ENCODE measurements at regions not wholly inside any gene's neighbourhood (a gene's known extent, or its start where the extent isn't known, plus 50 kb on each side); places are given as distances from the start of the nearest gene placed in this dataset.

DNA sequence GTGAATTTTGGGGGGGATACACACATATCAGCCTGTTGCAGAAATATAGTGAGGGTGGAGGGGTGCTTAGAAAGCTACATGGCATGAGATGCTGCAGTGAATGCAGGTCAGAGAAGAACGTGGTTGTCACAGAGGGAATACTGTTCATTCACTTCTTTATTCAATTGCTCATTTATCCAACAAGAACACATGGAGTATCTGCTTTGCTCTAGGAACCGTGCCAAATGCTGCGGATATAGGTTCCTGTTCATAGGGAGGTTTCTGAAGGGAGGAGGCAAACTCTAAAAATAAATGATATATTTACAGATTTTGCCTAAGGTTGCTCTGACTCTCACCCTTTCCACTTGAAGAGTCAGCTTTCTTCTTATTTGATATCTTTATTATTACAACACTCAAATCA, 444.3 kb upstream of the CLINT1 start:
- 46 to 69% methylated on average over 3 of the region's 3 CpGs for WGBS, 2 donors
- TF ChIP-seq CTCF (IDR thresholded peaks at IDR 0.05) (no peak), POLR2A (IDR thresholded peaks at IDR 0.05) (no peak)
- H3K4me3 ChIP-seq = no peak overlapping the region
- no peaks in the 10 kb centered on the region for H3K9me3 ChIP-seq
- DNase-seq = no peak
- no peaks in the 10 kb centered on the region for H3K4me1 ChIP-seq
- no peaks in the 10 kb centered on the region for H3K27me3 ChIP-seq
- no peaks in the 10 kb centered on the region for H3K36me3 ChIP-seq (ENCODE audit: low read depth, missing control alignments)
- intact Hi-C loops (cut with DNase I; ENCODE audit: low total_unique reads) = no loop called here
- H3K27ac ChIP-seq = no peak overlapping the region

- Histone ChIP-seq H3K4me3 (no peak overlapping the region), H3K4me1 (no peaks in the 10 kb centered on the region), H3K27ac (no peak overlapping the region), H3K36me3 (ENCODE audit: low read depth, missing control alignments) (no peaks in the 10 kb centered on the region), H3K9me3 (no peaks in the 10 kb centered on the region), H3K27me3 (no peaks in the 10 kb centered on the region)
- intact Hi-C loops (cut with DNase I; ENCODE audit: low total_unique reads) = no loop called here
- no peak for DNase-seq
- WGBS, 2 donors = 92 to 93% methylated on average over 2 of the region's 2 CpGs
- TF ChIP-seq POLR2A (IDR thresholded peaks at IDR 0.05) (no peak), CTCF (IDR thresholded peaks at IDR 0.05) (no peak)
These were observed 443.1 kb upstream of the CLINT1 start for GRCh38 chr5:158302029-158302428.

DNA sequence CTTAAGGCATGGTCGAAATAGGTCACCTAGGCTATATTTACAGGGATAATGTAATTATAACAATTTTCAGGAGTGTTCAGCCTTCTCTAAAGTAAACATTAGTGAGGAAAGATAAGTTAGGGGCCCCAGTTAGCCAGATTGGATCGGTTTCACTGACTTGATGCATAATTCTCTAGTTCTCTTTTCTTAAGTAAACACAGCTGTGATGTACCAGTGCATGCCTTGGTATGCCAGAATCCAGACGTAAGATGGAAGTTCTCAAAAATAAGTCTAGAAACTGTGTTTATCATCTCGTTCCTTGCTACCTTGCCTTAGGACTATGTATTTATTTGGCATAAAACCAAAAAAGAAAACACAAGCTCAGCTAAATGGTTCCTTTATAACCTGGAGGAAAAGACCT, 442.2 kb upstream of the CLINT1 start:
- Histone ChIP-seq H3K4me1 (no peaks in the 10 kb centered on the region), H3K27ac (no peak overlapping the region), H3K9me3 (no peaks in the 10 kb centered on the region), H3K36me3 (ENCODE audit: low read depth, missing control alignments) (no peaks in the 10 kb centered on the region), H3K4me3 (no peak overlapping the region), H3K27me3 (no peaks in the 10 kb centered on the region)
- TF ChIP-seq POLR2A (IDR thresholded peaks at IDR 0.05) = no peak
- TF ChIP-seq CTCF (IDR thresholded peaks at IDR 0.05) = no peak
- DNase-seq = no peak
- 40 to 43% methylated on average over 4 of the region's 4 CpGs for WGBS, 2 donors
- intact Hi-C loops (cut with DNase I; ENCODE audit: low total_unique reads) = no loop called here

GRCh38 chr5:158300256-158300655, 441.3 kb upstream of the CLINT1 start:
- Histone ChIP-seq H3K9me3 (no peaks in the 10 kb centered on the region), H3K4me1 (no peaks in the 10 kb centered on the region), H3K27me3 (no peaks in the 10 kb centered on the region), H3K4me3 (no peak overlapping the region), H3K27ac (no peak overlapping the region), H3K36me3 (ENCODE audit: low read depth, missing control alignments) (no peaks in the 10 kb centered on the region)
- TF ChIP-seq POLR2A (IDR thresholded peaks at IDR 0.05) = no peak
- TF ChIP-seq CTCF (IDR thresholded peaks at IDR 0.05) = no peak
- intact Hi-C loops (cut with DNase I; ENCODE audit: low total_unique reads) = no loop called here
- DNase-seq = no peak
- 50 to 60% methylated on average over 8 of the region's 8 CpGs for WGBS, 2 donors

DNA sequence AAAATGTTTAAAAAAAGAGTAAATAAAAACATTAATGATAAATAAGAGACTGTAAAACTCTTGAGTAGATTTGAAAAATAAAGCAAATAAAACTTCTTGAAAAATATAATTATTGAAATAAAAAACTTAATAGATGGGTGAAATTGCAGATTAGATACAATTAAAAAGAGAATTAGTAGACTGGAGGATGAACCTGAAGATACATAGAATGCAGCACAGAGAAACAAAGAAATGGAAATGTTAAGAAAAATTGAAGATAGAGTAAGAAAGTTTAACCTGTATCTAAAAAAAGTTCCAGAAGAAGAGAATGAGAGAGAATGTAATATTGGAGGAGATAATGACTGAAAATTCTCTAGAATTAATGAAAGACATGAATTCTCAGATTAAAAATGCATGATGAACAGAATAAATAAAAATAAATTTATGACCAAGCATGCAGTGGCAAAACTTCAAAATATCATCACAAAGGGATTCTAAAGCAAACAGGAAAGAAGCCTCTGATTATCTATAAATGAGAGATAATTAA, 438.1 kb upstream of the CLINT1 start:
- no peaks in the 10 kb centered on the region for H3K4me1 ChIP-seq
- H3K27ac ChIP-seq = no peak overlapping the region
- no peak for DNase-seq
- H3K4me3 ChIP-seq = no peak overlapping the region
- TF ChIP-seq POLR2A (IDR thresholded peaks at IDR 0.05) (no peak), CTCF (IDR thresholded peaks at IDR 0.05) (no peak)
- no peaks in the 10 kb centered on the region for H3K27me3 ChIP-seq
- intact Hi-C loops (cut with DNase I; ENCODE audit: low total_unique reads) = no loop called here
- no peaks in the 10 kb centered on the region for H3K36me3 ChIP-seq (ENCODE audit: low read depth, missing control alignments)
- H3K9me3 ChIP-seq = no peaks in the 10 kb centered on the region
